Keratinocyte (primary cell): ENCODE measurements at regions not wholly inside any gene's neighbourhood (a gene's known extent, or its start where the extent isn't known, plus 50 kb on each side); places are given as distances from the start of the nearest gene placed in this dataset.
"Not testable (repeated sequence)": the region's sequence is repeated elsewhere in the genome, so short reads cannot be mapped to it uniquely, and the experiment has no call there.

Experiments
- DNase-seq: peaks from one replicate; pipeline ENCODE4 v3.0.0-alpha.2; 2011; ENCODE audit warnings: low read depth, missing footprints, low spot score
- FAIRE-seq: peaks from 2 replicates; lab custom pipeline; 2011; peaks lifted over from hg19 to GRCh38; lab: Jason Lieb, UNC
- H2AFZ ChIP-seq: 2 replicates; pipeline ENCODE4 v1.6.0; 2012; ENCODE audit warnings: low read length, control low read depth, inconsistent platforms; ENCODE audit not compliant: control insufficient read depth
- H3K27ac ChIP-seq: 2 replicates; pipeline ENCODE4 v1.5.1; 2011; ENCODE audit warnings: low read length; ENCODE audit not compliant: control insufficient read depth, insufficient read depth
- H3K27me3 ChIP-seq: 3 replicates; pipeline ENCODE4 v1.6.0; 2011; ENCODE audit warnings: low read length; ENCODE audit not compliant: control insufficient read depth, insufficient read depth; ENCODE audit errors: extremely low read depth
- H3K36me3 ChIP-seq, 2 experiments: 2 replicates in 1 of 2; 3 replicates in 1 of 2; pipeline ENCODE4 v1.5.1; 2011; ENCODE audit warnings: low read length in 2 of 2, mild to moderate bottlenecking in 1 of 2; ENCODE audit not compliant: control insufficient read depth in 2 of 2, insufficient read depth in 2 of 2; ENCODE audit errors: extremely low read depth in 1 of 2
- H3K4me1 ChIP-seq: 3 replicates; pipeline ENCODE4 v1.5.1; 2011; ENCODE audit warnings: low read length; ENCODE audit not compliant: control insufficient read depth, insufficient read depth; ENCODE audit errors: extremely low read depth
- H3K4me2 ChIP-seq: 3 replicates; pipeline ENCODE4 v1.6.0; 2011; ENCODE audit warnings: low read depth, low read length; ENCODE audit not compliant: control insufficient read depth, insufficient read depth; ENCODE audit errors: extremely low read depth
- H3K4me3 ChIP-seq, 3 experiments: fragments of 200-600 bp in 1 of 3; sonication (generic) in 1 of 3; 2 replicates in 2 of 3; 3 replicates in 1 of 3; pipeline ENCODE4 v1.5.1; 2011 to 2016; ENCODE audit warnings: low read length in 3 of 3, mild to moderate bottlenecking in 3 of 3, control low read depth in 2 of 3, inconsistent platforms in 1 of 3, low read depth in 1 of 3, mixed read lengths in 1 of 3, mixed run types in 1 of 3, moderate library complexity in 1 of 3; ENCODE audit not compliant: control insufficient read depth in 2 of 3, insufficient read depth in 2 of 3; ENCODE audit errors: extremely low read depth in 1 of 3
- H3K79me2 ChIP-seq: 2 replicates; pipeline ENCODE4 v1.6.0; 2012; ENCODE audit warnings: low read length; ENCODE audit not compliant: control insufficient read depth, insufficient read depth
- H3K9ac ChIP-seq: 3 replicates; pipeline ENCODE4 v1.6.0; 2011; ENCODE audit warnings: low read length; ENCODE audit not compliant: control insufficient read depth, insufficient read depth; ENCODE audit errors: extremely low read depth
- H3K9me1 ChIP-seq: 3 replicates; pipeline ENCODE4 v1.6.0; 2011; ENCODE audit warnings: low read length; ENCODE audit not compliant: control insufficient read depth, insufficient read depth; ENCODE audit errors: extremely low read depth
- H3K9me3 ChIP-seq: 2 replicates; pipeline ENCODE4 v1.5.1; 2012; ENCODE audit warnings: low read depth, low read length; ENCODE audit not compliant: control insufficient read depth
- H4K20me1 ChIP-seq: 3 replicates; pipeline ENCODE4 v1.6.0; 2011; ENCODE audit warnings: low read length; ENCODE audit not compliant: control insufficient read depth, insufficient read depth; ENCODE audit errors: extremely low read depth
- dilution Hi-C: fragments of 300-500 bp; cut with MboI; formaldehyde crosslinking; loops from one replicate; pipeline ENCODE4 v1.7.0; 2020; ENCODE audit warnings: low sequenced_read_pairs; ENCODE audit not compliant: extremely low pct_ligation_motif_present

GRCh38 chr1:223991297-223991857, 122.5 kb upstream of the FBXO28 start:
- DNase-seq, FAIRE-seq, H3K9me1 ChIP-seq, dilution Hi-C loops, H3K4me2 ChIP-seq, H3K79me2 ChIP-seq, H4K20me1 ChIP-seq, H3K27me3 ChIP-seq, H3K36me3 ChIP-seq, H3K9ac ChIP-seq, H3K4me3 ChIP-seq, H3K9me3 ChIP-seq, H3K4me1 ChIP-seq, H3K27ac ChIP-seq, H2AFZ ChIP-seq: not testable (repeated sequence)

- H2AFZ ChIP-seq, H3K27ac ChIP-seq, DNase-seq, H3K4me3 ChIP-seq, H3K9ac ChIP-seq, H3K4me1 ChIP-seq, H3K36me3 ChIP-seq, FAIRE-seq, H3K9me3 ChIP-seq, H3K79me2 ChIP-seq, H3K27me3 ChIP-seq, dilution Hi-C loops, H3K9me1 ChIP-seq, H4K20me1 ChIP-seq, H3K4me2 ChIP-seq: not testable (repeated sequence)
Measured at GRCh38 chr1:223961985-223962384, 116.2 kb upstream of the TP53BP2 start.

- H4K20me1 ChIP-seq, DNase-seq, H3K9me3 ChIP-seq, H3K4me1 ChIP-seq, H3K9ac ChIP-seq, H3K36me3 ChIP-seq, H2AFZ ChIP-seq, H3K79me2 ChIP-seq, H3K4me3 ChIP-seq, H3K9me1 ChIP-seq, FAIRE-seq, H3K27me3 ChIP-seq, H3K4me2 ChIP-seq, dilution Hi-C loops, H3K27ac ChIP-seq: not testable (repeated sequence)
Measured at GRCh38 chr1:223952801-223953200, 107.1 kb upstream of the TP53BP2 start.

GRCh38 chr1:223951551-223951950, 105.8 kb upstream of the TP53BP2 start:
- H3K4me2 ChIP-seq, H3K4me1 ChIP-seq, H3K9me3 ChIP-seq, dilution Hi-C loops, H3K9me1 ChIP-seq, H3K27ac ChIP-seq, H3K9ac ChIP-seq, H4K20me1 ChIP-seq, H3K27me3 ChIP-seq, H3K79me2 ChIP-seq, H3K4me3 ChIP-seq, H2AFZ ChIP-seq, H3K36me3 ChIP-seq, FAIRE-seq, DNase-seq: not testable (repeated sequence)

GRCh38 chr1:223949944-223950343, 104.2 kb upstream of the TP53BP2 start:
- H3K4me1 ChIP-seq, H3K27me3 ChIP-seq, H3K9me1 ChIP-seq, H3K9ac ChIP-seq, H3K4me2 ChIP-seq, H3K36me3 ChIP-seq, H2AFZ ChIP-seq, DNase-seq, H3K9me3 ChIP-seq, H4K20me1 ChIP-seq, H3K79me2 ChIP-seq, H3K4me3 ChIP-seq, dilution Hi-C loops, H3K27ac ChIP-seq, FAIRE-seq: not testable (repeated sequence)
